HG02973 (cell line): ENCODE measurements at regions not wholly inside any gene's neighbourhood (a gene's known extent, or its start where the extent isn't known, plus 50 kb on each side); places are given as distances from the start of the nearest gene placed in this dataset.
"Not testable (repeated sequence)": the region's sequence is repeated elsewhere in the genome, so short reads cannot be mapped to it uniquely, and the experiment has no call there.

Experiments
- ATAC-seq: cut with Tn5 transposase; IDR thresholded peaks from one replicate; pipeline ENCODE4 v1.9.1; 2021; ENCODE audit warnings: moderate library complexity; ENCODE audit not compliant: unreplicated experiment

DNA sequence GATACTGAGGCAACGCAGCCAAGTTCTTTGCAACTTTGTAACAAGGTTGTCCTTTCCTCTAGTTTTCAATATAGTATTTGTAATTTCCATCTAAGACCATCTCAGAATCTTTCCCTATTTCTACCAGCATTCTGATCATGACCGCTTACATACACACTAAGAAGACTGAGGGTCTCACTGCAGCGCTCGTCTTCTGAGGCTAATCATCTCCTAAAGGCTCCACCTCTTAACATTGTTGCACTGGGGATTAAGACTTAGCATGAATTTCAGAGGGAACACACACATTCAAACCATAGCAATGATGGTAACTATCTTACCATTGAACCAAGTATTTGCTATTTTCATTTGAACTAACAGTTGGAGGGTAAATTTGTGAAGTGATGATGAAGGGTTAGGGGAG, 463.3 kb upstream of the CCDC54 start:
- ATAC-seq = no peak

- ATAC-seq = no peak
Observed at GRCh38 chr3:106920609-106921008, 456.6 kb upstream of the CCDC54 start.

- ATAC-seq = no peak
Observed at GRCh38 chr3:106929081-106929480, 448.2 kb upstream of the CCDC54 start.

- ATAC-seq = no peak
Observed at GRCh38 chr3:106930086-106930485, 447.2 kb upstream of the CCDC54 start.

DNA sequence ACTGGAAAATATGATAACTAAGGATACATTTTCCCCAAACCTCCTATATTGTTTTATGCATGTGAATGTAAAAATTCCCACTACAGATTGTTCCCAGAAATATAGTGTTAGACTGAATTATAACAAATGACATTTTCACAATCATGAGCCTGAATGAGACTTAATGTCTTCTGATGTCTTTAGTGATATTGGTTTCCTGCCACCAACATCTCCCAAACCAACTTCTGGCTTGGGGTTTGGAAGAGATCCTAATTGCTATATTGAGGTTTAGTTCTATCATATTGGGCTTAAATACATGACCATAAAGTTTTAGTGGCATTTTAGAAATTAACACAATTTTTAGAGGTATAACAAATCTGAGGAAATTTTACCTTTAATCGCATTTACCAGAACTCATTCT, 445.3 kb upstream of the CCDC54 start:
- ATAC-seq = no peak

DNA sequence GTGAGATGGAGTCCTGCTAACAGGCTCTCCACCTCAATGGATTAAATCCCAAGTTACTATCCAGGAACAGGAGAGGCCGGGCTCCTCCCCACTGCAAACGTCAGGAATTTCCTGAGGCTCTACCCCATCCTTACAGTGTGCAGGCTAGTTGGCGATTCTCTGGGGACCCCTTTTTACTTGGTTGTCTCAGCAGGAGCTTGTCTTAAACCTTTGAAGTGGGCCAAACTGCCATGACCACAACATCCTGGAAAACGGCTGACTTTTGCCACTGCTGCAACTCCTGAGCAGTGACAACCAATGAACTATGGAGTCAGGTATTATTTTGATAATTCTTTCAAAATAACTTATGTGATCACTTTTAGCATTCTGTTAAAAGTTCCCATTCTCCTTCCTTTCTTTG, 440.9 kb upstream of the CCDC54 start:
- ATAC-seq = no peak

DNA sequence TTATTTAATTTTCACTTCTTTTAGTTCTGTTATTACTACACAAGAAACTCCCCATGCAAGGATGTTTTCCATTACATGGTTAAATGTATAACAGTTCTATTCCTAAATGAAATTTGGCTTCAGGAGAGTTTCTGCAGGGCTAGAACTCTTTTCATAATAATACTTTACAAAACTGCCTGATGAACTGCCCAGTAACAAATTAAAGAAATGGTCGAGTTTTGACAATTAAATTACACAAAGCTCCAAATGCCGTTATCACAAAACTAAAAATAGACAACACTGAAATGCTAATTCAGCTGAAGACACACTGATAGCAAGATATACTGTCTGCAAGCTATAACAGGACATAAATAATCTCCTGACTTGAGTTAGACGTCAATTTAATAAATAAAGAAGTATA, 435.2 kb upstream of the CCDC54 start:
- no peak for ATAC-seq

DNA sequence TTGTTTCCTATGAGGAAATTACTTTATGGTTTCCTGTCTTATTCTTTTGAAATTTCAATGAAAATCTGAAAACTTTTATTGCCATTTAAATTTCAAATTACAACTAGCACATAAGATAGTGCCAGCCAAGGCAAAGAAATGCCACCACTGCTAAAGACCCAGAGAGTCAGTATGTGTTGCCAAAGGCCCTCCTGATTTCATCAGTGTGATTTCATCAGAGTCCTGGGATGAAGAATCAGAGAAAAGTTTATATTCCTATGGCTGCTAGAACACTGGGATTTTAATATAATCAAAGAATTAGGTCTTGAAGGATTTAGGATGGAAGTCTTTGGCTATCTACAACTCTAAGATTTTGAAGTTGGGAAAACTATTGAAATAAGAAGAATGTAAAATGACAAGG, 434.2 kb upstream of the CCDC54 start:
- ATAC-seq = no peak

GRCh38 chr3:106945435-106945834, 431.8 kb upstream of the CCDC54 start:
- ATAC-seq = no peak

GRCh38 chr3:106946866-106947265, 430.4 kb upstream of the CCDC54 start:
- no peak for ATAC-seq

DNA sequence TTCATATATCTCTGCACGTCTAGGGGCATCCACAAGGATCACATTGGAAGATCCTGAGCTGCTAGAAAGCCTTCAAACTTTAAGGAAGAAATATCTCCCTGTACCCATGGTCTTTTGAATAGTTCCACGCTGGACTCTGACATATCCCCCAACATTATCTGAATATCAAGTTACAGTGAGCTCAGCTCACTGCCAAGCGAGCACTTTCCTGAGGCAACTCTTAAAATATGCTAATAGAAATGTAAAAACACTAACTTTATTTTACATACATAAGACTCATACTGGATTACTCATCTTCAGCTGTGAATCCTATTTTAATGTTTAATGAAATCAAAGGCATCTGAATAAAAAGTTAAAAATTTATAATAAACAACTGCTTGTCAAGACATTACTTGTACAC, 420.2 kb upstream of the CCDC54 start:
- no peak for ATAC-seq

DNA sequence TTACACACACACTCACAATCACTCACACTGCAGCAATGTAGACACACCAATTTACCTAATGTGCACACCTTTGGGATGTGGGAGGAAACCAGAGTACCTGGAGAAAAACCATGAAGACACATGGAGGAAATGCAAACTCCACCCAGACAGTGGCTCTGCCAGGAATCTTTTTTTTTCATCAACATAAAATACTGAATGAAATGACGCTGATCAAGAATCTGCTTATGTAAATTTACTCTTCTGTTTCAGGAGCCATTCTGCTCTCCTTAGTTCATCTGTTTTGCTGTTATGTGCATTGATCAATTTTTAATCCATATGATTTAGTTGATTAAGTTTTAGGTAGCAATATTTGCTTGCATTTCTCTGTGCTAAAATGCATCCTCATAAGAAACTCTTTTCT, 414.2 kb upstream of the CCDC54 start:
- ATAC-seq = no peak

GRCh38 chr3:106963442-106963841, 413.8 kb upstream of the CCDC54 start:
- ATAC-seq = no peak

DNA sequence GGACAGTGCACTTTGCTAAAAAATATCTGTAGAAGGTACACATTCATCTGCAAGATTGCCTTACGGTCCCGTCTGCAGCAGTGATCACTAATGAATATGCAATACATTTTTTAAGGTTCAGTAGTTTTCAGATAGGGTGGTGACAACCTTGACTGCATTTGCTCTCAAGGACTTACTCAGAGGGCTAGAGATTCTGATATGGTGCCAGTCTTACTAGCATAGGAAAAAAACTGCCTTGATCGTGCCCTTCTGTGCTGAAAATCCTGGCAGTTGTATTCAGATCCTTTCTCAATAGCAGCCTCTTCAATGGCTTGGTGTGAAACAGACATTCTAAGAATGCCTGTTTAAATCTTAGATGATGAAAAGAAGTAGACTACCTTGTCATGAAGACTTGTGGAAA, 411.9 kb upstream of the CCDC54 start:
- ATAC-seq = no peak

DNA sequence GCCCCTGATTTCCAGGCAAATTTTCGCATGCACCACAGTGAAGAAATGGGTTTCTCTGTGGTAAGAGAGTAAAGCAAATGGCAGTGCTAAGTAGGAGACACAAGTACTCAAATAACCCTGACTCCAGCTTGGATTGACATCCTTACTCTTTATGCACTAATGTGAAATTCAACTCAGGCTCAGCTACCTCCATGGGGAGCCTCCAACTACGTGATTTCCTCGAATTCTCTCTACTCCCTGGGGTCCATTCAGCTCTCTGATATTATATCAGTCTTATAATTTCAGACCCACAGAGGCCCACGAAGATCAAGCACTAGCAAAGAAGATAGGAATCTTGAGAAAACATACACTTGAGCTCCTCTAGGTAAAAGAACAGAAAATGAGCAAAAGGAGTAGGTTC, 407.6 kb upstream of the CCDC54 start:
- no peak for ATAC-seq

- ATAC-seq = no peak
Observed at GRCh38 chr3:106981392-106981791, 395.8 kb upstream of the CCDC54 start.

- no peak for ATAC-seq
Observed at GRCh38 chr3:106985721-106986120, 391.5 kb upstream of the CCDC54 start.

GRCh38 chr3:106998841-106999682, 378.2 kb upstream of the CCDC54 start:
- ATAC-seq = not testable (repeated sequence)

- ATAC-seq = no peak
Observed at GRCh38 chr3:107001635-107002034, 375.6 kb upstream of the CCDC54 start.

DNA sequence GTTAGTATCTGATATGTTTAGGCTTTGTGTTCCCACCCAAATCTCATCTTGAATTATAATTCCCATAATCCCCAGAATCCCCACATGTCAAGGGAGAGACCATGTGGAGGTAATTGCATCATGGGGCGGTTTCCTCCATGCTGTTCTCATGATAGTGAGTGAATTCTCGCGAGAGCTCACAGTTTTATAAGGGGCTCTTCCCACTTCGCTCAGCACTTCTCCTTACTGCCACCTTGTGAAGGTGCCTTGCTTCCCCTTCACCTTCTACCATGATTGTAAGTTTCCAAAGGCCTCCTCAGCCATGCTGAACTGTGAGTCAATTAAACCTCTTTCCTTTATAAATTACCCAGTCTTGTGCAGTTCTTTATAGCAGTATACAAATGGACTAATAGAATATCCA, 371.9 kb upstream of the CCDC54 start:
- not testable (repeated sequence) for ATAC-seq

GRCh38 chr3:107008213-107008612, 369.0 kb upstream of the CCDC54 start:
- no peak for ATAC-seq

- ATAC-seq = no peak
Observed at GRCh38 chr3:107013641-107014040, 363.6 kb upstream of the CCDC54 start.

DNA sequence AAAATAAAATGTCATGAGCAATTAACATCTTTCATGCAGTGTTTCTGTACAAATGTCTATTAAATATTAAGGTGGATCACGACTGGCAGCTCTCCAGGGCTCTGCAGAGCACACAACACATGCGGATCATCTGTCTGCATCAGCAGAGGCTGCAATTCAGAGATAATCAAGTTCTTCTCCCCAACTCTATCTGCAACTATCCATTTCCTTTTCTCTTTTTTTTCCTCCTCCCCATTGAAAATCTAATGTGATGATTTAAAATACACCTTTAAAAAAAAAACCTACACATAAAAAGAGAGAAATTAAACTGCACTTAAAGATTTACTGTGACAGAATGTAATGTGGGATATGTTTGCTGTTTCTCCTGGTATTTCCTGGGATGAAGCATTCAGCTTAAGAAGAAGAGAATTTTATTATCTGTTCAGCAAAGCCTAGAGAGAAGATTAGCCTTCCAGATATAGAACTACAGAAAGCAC, 352.6 kb upstream of the CCDC54 start:
- ATAC-seq = no peak
